Fibroblast of skin of right biceps (primary cell): ENCODE measurements at regions not wholly inside any gene's neighbourhood (a gene's known extent, or its start where the extent isn't known, plus 50 kb on each side); places are given as distances from the start of the nearest gene placed in this dataset.
"Not testable (repeated sequence)": the region's sequence is repeated elsewhere in the genome, so short reads cannot be mapped to it uniquely, and the experiment has no call there.

Experiments used
- DNase-seq: peaks from one replicate; pipeline ENCODE4 v3.0.0-alpha.2; 2013

- no peak for DNase-seq
Measured at GRCh38 chr14:106666341-106666740, 1140.0 kb downstream of the TMEM121 start.

DNA sequence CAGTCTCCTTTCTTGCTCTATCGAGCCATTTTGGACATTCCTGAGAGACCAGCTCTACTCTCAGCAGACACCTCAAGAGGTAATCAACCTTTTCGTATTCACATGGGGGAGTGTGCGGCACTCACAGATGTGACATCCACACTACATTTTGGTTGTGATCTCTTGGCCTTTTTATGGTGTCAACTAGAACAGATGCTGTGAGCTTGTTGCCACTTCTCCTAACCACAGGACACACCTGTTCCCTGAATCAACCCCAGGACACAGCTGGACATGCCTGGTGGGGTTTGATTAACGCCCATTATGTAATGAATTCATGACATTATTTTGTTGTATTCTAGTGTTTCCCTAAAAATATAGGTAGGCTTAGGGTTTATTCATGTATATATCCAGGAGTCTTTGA is 1143.6 kb downstream of the TMEM121 start:
- DNase-seq = no peak

DNA sequence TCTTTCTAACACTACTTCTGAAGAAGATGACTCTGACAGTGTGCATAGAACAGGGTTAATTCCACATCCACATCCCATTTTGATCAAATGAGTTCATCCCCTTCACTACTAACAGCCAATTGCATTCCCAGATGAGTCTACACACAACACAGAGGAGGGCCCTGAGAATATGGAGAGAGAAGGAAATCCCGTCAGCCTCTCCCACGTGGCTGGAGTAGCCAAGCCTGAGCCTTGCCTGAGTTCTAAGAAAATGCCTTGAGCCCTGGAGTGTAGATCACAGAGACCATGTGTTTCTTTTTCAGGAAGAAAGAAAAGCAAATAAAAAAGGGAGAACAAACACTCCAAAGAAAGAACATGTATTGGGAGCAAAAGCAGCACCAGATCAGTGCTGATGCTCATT is 1147.7 kb downstream of the TMEM121 start:
- DNase-seq = not testable (repeated sequence)

- DNase-seq = not testable (repeated sequence)
Measured at GRCh38 chr14:106674509-106675125, 1148.2 kb downstream of the TMEM121 start.

DNA sequence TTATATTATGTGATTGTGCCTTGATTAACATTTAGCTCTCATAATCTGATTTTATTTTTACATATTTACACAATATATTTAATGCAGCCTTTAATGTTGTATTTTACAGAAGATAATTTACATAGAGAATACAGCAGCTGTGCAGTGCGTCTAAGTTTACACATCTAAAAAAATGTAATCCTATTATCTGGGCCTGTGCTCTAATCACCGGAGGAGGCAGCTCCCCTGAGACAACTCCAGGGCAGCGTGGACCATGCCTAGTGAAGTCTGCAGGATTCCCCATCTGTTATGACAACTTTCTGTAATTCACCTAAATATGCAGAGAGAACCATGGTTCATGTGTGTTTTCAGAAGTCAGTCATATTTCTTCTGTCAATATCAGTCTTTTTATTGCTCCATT is 1149.3 kb downstream of the TMEM121 start:
- not testable (repeated sequence) for DNase-seq

- DNase-seq = no peak
Measured at GRCh38 chr14:106679776-106680175, 1153.4 kb downstream of the TMEM121 start.

GRCh38 chr14:106681161-106681560 is 1154.8 kb downstream of the TMEM121 start:
- DNase-seq = no peak

DNA sequence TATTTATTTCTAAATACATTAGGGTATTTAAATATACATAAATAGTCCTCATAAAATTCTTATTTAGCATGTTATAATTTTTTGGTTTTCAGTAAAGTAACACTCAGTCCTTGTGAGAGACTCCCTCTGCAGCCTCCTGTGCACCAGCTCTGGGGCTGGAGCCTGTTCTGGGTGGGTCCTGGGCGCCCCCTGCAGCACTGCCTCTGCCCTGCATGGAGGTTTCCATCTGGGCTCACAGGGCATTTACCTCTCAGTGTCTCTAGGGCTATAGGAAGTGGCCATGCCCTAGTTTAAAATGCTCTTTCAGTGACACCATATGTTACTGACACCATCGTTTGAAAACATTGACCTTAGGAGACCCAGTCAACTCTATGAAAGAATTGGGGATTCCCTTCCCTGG is 1155.2 kb downstream of the TMEM121 start:
- no peak for DNase-seq

- DNase-seq = no peak
Measured at GRCh38 chr14:106683631-106684030, 1157.2 kb downstream of the TMEM121 start.

GRCh38 chr14:106686533-106686932 is 1160.2 kb downstream of the TMEM121 start:
- no peak for DNase-seq

DNA sequence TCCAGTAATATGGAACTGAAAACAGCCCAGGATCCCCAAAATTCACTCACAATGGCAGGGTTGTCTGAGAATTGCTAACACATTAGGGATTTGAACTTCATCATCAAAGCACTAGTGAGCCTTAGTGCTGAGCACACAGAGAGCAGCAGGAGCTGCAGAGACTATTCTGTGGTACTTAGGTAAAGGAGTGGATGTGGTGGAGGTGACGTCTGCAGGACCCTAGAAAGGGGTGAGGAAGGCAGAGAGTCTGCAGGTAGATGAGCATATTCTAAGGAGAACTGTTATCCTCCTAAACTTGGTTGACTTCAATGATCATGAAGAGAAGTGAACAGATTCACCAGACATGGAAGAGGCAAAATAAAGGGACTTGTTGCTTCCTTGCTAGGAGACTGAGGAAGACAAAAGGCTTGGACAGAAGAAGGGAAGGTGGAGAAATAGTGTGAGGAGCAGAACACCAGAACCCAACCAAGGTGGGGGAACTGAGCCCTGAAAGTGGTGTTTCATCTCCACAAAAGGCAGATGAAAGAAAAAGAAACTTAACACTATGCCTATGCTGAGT is 1164.0 kb downstream of the TMEM121 start:
- no peak for DNase-seq

DNA sequence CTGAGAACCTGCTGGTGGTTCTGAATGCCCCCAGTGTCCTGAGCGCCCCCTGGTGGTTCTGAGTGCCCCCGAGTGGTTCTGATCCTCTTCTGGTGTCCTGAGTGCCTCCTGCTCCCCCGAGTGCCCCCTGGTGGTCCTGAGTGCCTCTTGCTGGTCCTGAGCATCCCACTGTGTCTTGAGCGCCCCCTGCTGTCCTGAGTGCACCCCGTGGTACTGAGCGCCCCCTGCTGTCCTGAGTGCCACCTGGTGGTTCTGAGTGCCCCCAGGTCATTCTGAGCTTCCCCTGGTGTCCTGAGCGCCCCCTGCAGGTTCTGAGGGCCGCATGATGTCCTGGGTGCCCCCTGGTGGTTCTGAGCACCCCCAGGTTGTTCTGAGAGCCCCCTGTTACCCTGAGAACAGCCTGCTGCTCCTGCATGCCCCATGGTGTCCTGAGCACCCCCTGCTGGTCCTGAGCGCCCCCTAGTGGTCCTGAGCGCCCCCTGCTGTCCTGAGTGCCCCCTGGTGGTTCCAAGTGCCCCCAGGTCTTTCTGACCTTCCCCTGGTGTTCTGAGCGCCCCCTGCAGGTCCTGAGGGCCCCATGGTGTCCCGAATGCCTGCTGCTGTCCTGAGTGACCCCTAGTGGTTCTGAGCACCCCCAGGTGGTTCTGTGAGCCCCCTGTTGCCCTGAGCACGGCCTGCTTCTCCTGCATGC is 1165.4 kb downstream of the TMEM121 start:
- no peak for DNase-seq

- DNase-seq = no peak
Measured at GRCh38 chr14:106694638-106695393, 1168.4 kb downstream of the TMEM121 start.

GRCh38 chr14:106698620-106699267 is 1172.4 kb downstream of the TMEM121 start:
- DNase-seq = not testable (repeated sequence)

DNA sequence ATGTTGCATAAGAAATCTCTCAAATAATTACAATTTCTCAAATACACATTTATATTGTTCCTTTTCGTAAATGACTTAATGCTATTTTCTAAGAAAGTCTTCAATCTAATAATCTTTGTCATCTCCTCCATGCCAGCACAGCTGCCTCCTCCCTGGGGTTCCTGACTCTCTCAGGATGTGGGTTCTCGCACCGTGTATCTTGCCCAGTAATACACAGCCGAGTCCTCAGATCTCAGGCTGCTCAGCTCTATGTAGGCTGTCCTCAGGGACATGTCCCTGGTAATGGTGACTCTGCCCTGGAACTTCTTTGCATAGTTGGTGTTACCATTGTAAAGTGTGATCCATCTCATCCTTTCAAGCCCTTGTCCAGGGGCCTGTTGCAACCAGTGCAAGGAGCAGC is 1177.3 kb downstream of the TMEM121 start:
- DNase-seq = not testable (repeated sequence)

- not testable (repeated sequence) for DNase-seq
Measured at GRCh38 chr14:106706488-106706887, 1180.1 kb downstream of the TMEM121 start.

DNA sequence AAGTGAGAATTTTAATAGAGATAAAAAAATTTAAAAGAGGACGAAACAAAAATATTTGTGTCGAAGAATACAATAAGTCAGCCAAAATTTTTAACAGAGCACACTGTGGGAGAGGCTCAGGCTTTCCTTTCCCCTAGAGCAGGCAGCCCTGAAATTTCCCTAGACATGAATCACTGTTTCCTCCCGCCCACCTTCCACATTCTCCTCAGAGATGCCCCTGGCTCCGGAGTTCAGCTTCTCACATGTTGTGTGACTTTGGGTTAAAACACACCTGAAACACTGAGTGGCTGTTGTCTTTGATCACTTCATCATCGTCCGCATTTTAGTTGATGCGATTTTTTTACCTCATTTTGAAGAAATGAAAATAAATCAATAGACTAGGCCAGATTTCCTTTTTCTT is 1183.8 kb downstream of the TMEM121 start:
- not testable (repeated sequence) for DNase-seq

DNA sequence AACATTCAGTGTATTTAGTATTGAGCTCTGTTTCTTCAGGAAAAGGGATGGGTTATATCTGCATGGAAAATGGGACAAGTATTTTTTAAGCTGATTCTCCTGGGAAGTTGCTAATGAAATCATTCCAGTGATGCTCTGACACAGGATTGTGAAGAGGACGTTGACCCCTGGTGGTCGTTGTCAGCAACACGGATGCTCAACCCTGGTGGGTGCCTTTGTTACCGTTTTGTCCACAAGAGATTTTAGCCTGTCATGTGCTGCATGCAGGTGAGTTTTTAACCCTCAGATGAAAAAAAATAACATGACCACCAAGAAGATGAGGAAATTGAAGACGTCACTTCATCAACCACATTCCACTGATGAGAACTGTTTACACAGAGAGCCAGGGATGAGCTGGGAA is 1186.1 kb downstream of the TMEM121 start:
- DNase-seq = not testable (repeated sequence)

DNA sequence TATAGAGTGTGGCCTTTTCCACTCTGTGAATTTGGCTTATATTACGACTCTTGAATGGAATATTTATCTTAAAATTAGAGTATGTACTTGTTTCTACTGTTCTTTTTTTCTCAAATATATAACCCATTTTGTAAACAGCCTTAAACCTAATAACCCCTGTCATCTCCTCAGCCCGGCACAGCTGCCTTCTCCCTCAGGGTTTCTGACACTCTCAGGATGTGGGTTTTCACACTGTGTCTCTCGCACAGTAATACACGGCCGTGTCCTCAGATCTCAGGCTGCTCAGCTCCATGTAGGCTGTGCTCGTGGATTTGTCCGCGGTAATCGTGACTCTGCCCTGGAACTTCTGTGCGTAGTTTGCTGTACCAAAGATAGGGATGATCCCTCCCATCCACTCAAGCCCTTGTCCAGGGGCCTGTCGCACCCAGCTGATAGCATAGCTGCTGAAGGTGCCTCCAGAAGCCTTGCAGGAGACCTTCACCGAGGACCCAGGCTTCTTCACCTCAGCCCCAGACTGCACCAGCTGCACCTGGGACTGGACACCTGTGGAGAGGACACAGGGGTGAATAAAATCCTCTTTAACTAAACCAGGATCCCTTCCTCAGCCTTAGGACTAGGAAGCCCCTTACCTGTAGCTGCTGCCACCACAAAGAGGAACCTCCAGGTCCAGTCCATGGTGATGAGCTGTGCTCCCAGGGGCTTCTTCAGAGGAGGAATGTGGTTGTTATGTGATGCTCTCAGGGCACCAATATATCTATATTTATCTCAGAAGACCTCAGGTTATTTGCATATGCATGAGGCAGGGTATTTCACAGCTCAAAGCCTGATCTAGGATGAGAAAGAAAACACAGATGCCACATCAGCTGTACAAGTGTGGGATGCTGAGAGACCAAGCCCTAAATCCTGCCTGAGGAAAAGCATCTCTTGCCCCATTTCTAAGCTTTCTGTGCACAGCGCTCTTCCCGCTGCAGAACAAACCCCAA is 1188.4 kb downstream of the TMEM121 start:
- not testable (repeated sequence) for DNase-seq

- DNase-seq = not testable (repeated sequence)
Measured at GRCh38 chr14:106717544-106717943, 1191.2 kb downstream of the TMEM121 start.

DNA sequence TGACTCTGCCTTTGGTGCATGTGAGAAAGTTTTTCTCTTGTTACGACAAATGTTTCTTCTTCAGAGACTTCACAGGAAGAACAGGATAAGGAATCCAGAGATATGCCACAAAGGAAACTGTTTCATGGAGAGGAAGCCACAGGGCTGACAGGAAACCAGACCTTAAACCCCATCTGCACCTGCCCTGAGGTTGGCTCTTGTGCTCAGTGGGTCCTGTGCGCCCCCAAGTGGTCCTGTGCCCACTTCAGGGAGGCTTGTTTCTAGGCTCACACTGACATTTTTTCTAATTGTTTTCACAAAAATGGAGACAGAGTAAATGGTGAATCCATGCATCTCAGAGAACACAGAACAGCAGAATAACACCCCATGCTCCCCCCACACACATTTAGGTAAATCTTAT is 1193.5 kb downstream of the TMEM121 start:
- not testable (repeated sequence) for DNase-seq

DNA sequence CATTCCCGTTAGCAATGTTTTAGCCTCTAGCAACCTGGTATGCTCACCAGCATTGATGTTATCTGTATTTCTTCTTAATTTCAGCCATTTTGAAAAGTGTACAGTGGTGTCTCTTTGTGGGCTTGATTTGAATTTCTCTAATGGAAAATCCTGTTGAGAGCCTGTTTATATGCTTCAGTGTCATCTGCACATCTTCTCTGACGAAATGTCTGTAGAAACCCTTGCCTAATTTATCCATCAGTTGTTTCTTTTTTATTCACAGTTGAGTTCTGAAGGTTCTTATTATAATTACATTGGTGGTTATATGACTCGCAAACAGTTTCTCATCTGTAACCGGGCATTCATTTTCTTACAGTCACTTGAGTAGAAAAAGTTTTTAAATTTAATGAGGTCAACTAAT is 1195.5 kb downstream of the TMEM121 start:
- not testable (repeated sequence) for DNase-seq
